Lung (tissue), 11 donors: ENCODE measurements at regions not wholly inside any gene's neighbourhood (a gene's known extent, or its start where the extent isn't known, plus 50 kb on each side); places are given as distances from the start of the nearest gene placed in this dataset.

ENCODE experiments used
- ATAC-seq: fragments of 200-7000 bp; cut with Tn5 transposase; one replicate; pipeline ENCODE4 v1.9.1; 2020; ENCODE audit warnings: moderate number of reproducible peaks; ENCODE audit not compliant: insufficient read depth, low FRiP score
- DNase-seq, 3 donors: peaks; one replicate each; pipeline ENCODE4 v3.0.0-alpha.2; 2013 to 2017
- H3K27ac ChIP-seq, 2 donors: one replicate each; pipeline ENCODE4 v1.5.1; 2013; ENCODE audit warnings: mild to moderate bottlenecking in 2 of 2, moderate library complexity in 2 of 2, control low read depth in 1 of 2, inconsistent platforms in 1 of 2, low read depth in 1 of 2, low read length in 1 of 2
- H3K27me3 ChIP-seq, 3 donors: one replicate each; pipeline ENCODE4 v1.5.1; 2013; ENCODE audit warnings: low read length in 2 of 3; ENCODE audit not compliant: control insufficient read depth in 3 of 3, insufficient read depth in 3 of 3
- H3K36me3 ChIP-seq, 4 donors: one replicate each; pipeline ENCODE4 v1.5.1; 2013; ENCODE audit warnings: low read length in 4 of 4, mild to moderate bottlenecking in 1 of 4, moderate library complexity in 1 of 4; ENCODE audit not compliant: control insufficient read depth in 4 of 4, insufficient read depth in 4 of 4
- H3K4me1 ChIP-seq, 5 donors: one replicate each; pipeline ENCODE4 v1.5.1; 2013; ENCODE audit warnings: low read length in 5 of 5, mild to moderate bottlenecking in 2 of 5, moderate library complexity in 1 of 5; ENCODE audit not compliant: control insufficient read depth in 5 of 5, insufficient read depth in 5 of 5
- H3K4me3 ChIP-seq: one replicate; pipeline ENCODE4 v1.5.1; 2013; ENCODE audit warnings: mild to moderate bottlenecking, control low read depth, moderate library complexity
- H3K9ac ChIP-seq, 2 donors: one replicate each; pipeline ENCODE4 v1.5.1; 2013; ENCODE audit warnings: low read length in 2 of 2, control low read depth in 1 of 2; ENCODE audit not compliant: insufficient read depth in 1 of 2
- H3K9me3 ChIP-seq, 4 donors: one replicate each; pipeline ENCODE4 v1.5.1; 2013; ENCODE audit warnings: low read length in 3 of 4, mild to moderate bottlenecking in 1 of 4, moderate library complexity in 1 of 4; ENCODE audit not compliant: control insufficient read depth in 4 of 4, insufficient read depth in 3 of 4
- CTCF ChIP-seq: IDR thresholded peaks from 2 replicates; pipeline ENCODE4 v1.5.1; 2012; ENCODE audit warnings: mild to moderate bottlenecking; ENCODE audit errors: control extremely low read depth, extremely low read depth
- WGBS, 2 donors: extraction: QIAGEN DNeasy Blood & Tissue Kit; methylation state at CpG; one replicate each; pipeline ENCODE4 v1.1.7; 2013; 5-methylcytosine and 5-hydroxymethylcytosine counted together
- donor health status: control.
- donor health status: control.
- donor health status: Bipolar disorder and iron deficiency.
- donor health status: healthy.
- donor health status: DM: yes; HTN: yes; CAD: no.

GRCh38 chr4:137443031-137443800, 89.1 kb downstream of the PCDH18 start:
- 88 to 91% methylated on average over 3 of the region's 3 CpGs for WGBS, 2 donors
- Histone ChIP-seq H3K4me3 (no peak overlapping the region), H3K36me3 (no peaks in the 10 kb centered on the region), H3K9me3 (no peaks in the 10 kb centered on the region), H3K9ac (no peak overlapping the region), H3K4me1 (no peaks in the 10 kb centered on the region), H3K27ac (no peak overlapping the region), H3K27me3 (no peaks in the 10 kb centered on the region)
- no peak for ATAC-seq
- DNase-seq = no peak
- TF ChIP-seq CTCF = no peak

GRCh38 chr4:137432446-137433311, 99.6 kb downstream of the PCDH18 start:
- Histone ChIP-seq H3K4me1 (peaks cover 0 to under 1% (median 0%) of the 10 kb centered on the region in 5 donors), H3K9ac (no peak overlapping the region), H3K4me3 (no peak overlapping the region), H3K27ac (no peak overlapping the region), H3K27me3 (no peaks in the 10 kb centered on the region), H3K9me3 (peaks cover 0 to 2% (median 0%) of the 10 kb centered on the region in 4 donors), H3K36me3 (no peaks in the 10 kb centered on the region)
- WGBS, 2 donors = 69 to 81% methylated on average over 2 of the region's 2 CpGs
- peak in 2 of 3 donors; percentile 18 to 27 for DNase-seq
- no peak for TF ChIP-seq CTCF
- ATAC-seq = no peak

- Histone ChIP-seq H3K4me1 (peaks cover 0 to 2% (median 0%) of the 10 kb centered on the region in 5 donors), H3K27me3 (no peaks in the 10 kb centered on the region), H3K9ac (no peak overlapping the region), H3K9me3 (peaks cover 0 to 2% (median 0%) of the 10 kb centered on the region in 4 donors), H3K27ac (no peak overlapping the region), H3K36me3 (no peaks in the 10 kb centered on the region), H3K4me3 (no peak overlapping the region)
- WGBS, 2 donors = 84% methylated on average over 4 of the region's 4 CpGs
- no peak for ATAC-seq
- no peak for TF ChIP-seq CTCF
- DNase-seq = no peak
Measured at GRCh38 chr4:137430171-137430570, 102.1 kb downstream of the PCDH18 start.
